ENCODE measurements at regions not wholly inside any gene's neighbourhood (a gene's known extent, or its start where the extent isn't known, plus 50 kb on each side); places are given as distances from the start of the nearest gene placed in this dataset.

DNA sequence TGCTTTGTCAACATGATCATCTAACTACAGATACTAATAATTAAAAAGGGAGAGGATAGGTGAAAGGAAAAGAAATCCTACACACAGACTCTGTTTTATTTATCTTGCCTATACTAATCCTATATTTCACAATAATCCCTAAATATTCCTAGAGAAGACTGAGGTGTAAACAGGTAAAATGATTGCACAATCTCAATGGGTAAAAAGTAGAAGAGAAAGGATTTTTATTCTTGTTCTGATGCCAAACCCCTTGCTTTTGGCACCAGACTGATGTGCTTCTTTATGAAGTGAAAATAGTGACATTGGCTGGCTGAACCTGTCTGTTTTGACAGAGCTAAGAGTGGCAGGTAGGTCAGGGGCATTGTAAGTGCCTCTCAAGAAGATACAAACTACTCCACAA, 101.9 kb upstream of the ZPLD1 start:
- Histone ChIP-seq H3K9me3 (no peaks in the 10 kb centered on the region), H3K4me1 (no peaks in the 10 kb centered on the region), H3K27ac (no peak overlapping the region), H3K4me3 (no peak overlapping the region), H3K27me3 (no peaks in the 10 kb centered on the region), H3K36me3 (ENCODE audit: low read depth, missing control alignments) (no peaks in the 10 kb centered on the region)
- intact Hi-C loops (cut with DNase I; ENCODE audit: low total_unique reads), result no loop called here
- no peak for DNase-seq
- TF ChIP-seq, protein P1, sequence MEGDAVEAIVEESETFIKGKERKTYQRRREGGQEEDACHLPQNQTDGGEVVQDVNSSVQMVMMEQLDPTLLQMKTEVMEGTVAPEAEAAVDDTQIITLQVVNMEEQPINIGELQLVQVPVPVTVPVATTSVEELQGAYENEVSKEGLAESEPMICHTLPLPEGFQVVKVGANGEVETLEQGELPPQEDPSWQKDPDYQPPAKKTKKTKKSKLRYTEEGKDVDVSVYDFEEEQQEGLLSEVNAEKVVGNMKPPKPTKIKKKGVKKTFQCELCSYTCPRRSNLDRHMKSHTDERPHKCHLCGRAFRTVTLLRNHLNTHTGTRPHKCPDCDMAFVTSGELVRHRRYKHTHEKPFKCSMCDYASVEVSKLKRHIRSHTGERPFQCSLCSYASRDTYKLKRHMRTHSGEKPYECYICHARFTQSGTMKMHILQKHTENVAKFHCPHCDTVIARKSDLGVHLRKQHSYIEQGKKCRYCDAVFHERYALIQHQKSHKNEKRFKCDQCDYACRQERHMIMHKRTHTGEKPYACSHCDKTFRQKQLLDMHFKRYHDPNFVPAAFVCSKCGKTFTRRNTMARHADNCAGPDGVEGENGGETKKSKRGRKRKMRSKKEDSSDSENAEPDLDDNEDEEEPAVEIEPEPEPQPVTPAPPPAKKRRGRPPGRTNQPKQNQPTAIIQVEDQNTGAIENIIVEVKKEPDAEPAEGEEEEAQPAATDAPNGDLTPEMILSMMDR (IDR thresholded peaks at IDR 0.05), result no peak
- TF ChIP-seq POLR2A (IDR thresholded peaks at IDR 0.05), result no peak

DNA sequence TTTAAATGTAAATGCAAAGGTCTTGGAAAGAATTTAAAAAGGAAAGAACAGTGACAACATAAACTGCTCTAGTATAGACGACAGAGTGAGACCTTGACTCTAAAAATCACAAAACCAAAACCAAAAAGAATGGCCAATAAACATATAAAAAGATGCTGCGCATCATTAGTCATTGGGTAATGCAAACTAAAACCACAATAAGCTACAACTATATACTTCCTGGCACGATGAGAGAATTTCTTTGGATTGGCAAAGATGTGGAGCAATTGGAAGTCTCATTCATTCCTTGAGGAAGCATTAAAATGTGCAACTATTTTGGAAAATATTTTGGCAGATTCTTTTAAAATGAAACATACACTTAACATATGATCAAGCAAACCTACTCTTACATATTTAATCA, 98.7 kb upstream of the ZPLD1 start:
- Histone ChIP-seq H3K36me3 (ENCODE audit: low read depth, missing control alignments) (no peaks in the 10 kb centered on the region), H3K27me3 (no peaks in the 10 kb centered on the region), H3K4me1 (no peaks in the 10 kb centered on the region), H3K4me3 (no peak overlapping the region), H3K27ac (no peak overlapping the region), H3K9me3 (no peaks in the 10 kb centered on the region)
- no peak for DNase-seq
- intact Hi-C loops (cut with DNase I; ENCODE audit: low total_unique reads), result no loop called here
- 86 to 92% methylated on average over 3 of the region's 3 CpGs for WGBS, 2 donors
- no peak for TF ChIP-seq POLR2A (IDR thresholded peaks at IDR 0.05)
- TF ChIP-seq, protein P1 (IDR thresholded peaks at IDR 0.05), result no peak

DNA sequence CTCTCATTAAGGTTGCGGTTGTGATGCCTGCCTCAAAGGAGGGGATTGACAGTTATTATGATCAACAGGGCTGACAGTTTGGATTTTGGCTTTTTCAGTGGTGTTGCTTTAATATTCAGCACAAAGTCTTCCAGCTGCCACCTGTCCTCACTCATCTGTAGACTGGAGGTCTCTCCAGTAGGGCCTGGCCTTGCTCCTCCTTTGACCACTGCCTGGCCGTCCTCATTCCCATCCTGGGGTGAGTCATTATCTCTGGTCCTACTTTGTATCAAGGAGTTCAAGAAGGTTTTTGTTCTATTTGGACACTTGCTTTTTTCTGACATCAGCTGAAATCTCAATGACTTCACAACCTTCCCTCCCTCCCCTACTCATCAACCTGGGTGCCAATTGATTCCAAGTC, 95.1 kb upstream of the ZPLD1 start:
- Histone ChIP-seq H3K4me1 (no peaks in the 10 kb centered on the region), H3K9me3 (no peaks in the 10 kb centered on the region), H3K4me3 (no peak overlapping the region), H3K27me3 (no peaks in the 10 kb centered on the region), H3K27ac (no peak overlapping the region), H3K36me3 (ENCODE audit: low read depth, missing control alignments) (no peaks in the 10 kb centered on the region)
- intact Hi-C loops (cut with DNase I; ENCODE audit: low total_unique reads), result no loop called here
- TF ChIP-seq, protein P1 (IDR thresholded peaks at IDR 0.05), result no peak
- no peak for TF ChIP-seq POLR2A (IDR thresholded peaks at IDR 0.05)
- WGBS, 2 donors, result 68 to 74% methylated on average over 2 of the region's 2 CpGs
- DNase-seq, result no peak

DNA sequence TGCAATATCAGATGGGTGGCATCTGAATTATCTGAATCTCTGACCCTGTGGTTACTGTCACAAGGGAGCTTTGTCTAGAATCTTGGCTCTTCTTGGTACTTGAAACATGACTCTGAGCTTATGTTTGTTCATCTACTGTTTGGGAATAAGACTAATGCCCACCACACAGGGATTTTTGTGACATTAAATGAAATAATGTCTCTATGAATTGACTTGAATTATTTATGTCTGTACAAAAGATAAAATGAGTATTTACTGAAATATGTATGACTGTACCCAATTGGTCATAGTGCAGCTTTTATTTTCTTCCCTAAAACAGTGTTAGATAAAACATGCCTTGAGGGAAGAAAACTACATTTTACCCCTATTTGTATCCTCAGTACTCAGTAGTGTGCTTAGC, 87.9 kb upstream of the ZPLD1 start:
- no peaks in the 10 kb centered on the region for H3K27me3 ChIP-seq
- DNase-seq, result no peak
- H3K4me1 ChIP-seq, result no peaks in the 10 kb centered on the region
- H3K36me3 ChIP-seq (ENCODE audit: low read depth, missing control alignments), result no peaks in the 10 kb centered on the region
- no peak overlapping the region for H3K27ac ChIP-seq
- intact Hi-C loops (cut with DNase I; ENCODE audit: low total_unique reads), result no loop called here
- no peaks in the 10 kb centered on the region for H3K9me3 ChIP-seq
- no peak overlapping the region for H3K4me3 ChIP-seq
- TF ChIP-seq, protein P1 (IDR thresholded peaks at IDR 0.05), result no peak
- no peak for TF ChIP-seq POLR2A (IDR thresholded peaks at IDR 0.05)

DNA sequence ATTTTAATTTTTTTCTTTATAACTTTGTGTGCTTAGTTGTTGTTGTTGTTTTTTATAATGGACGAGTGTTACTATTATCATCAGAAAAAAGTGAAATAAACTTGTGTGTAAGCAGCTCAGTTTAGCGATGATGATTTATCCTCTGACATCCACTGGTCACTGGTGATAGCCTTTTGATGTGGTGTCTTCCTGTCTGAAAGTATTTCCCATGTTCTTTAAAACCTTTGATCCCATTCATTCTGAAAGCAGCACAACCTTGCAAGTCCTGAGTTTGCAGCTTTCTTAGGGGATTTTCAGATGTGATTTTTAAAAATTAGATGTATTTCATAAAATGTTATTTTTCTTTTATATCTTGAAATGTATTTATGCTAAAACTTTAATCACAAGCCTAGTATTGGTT, 85.9 kb upstream of the ZPLD1 start:
- TF ChIP-seq, protein P1 (IDR thresholded peaks at IDR 0.05), result no peak
- TF ChIP-seq POLR2A (IDR thresholded peaks at IDR 0.05), result no peak
- WGBS, 2 donors, result 77 to 83% methylated on average over 2 of the region's 2 CpGs
- intact Hi-C loops (cut with DNase I; ENCODE audit: low total_unique reads), result no loop called here

More for the DNA sequence above, 85.9 kb upstream of the ZPLD1 start:
- DNase-seq, result no peak
- Histone ChIP-seq H3K36me3 (ENCODE audit: low read depth, missing control alignments) (no peaks in the 10 kb centered on the region), H3K27me3 (no peaks in the 10 kb centered on the region), H3K4me3 (no peak overlapping the region), H3K4me1 (no peaks in the 10 kb centered on the region), H3K27ac (no peak overlapping the region), H3K9me3 (no peaks in the 10 kb centered on the region)
